ENCODE measurements at regions not wholly inside any gene's neighbourhood (a gene's known extent, or its start where the extent isn't known, plus 50 kb on each side); places are given as distances from the start of the nearest gene placed in this dataset.

- H3K4me3 ChIP-seq (ENCODE audit: insufficient read depth, low read length, poor library complexity, severe bottlenecking), result no peak overlapping the region
- no peak overlapping the region for H3K4me2 ChIP-seq (ENCODE audit: low read depth, low read length, poor library complexity, severe bottlenecking)
- no peaks in the 10 kb centered on the region for H3K9me3 ChIP-seq (ENCODE audit: insufficient read depth, low read length)
- no peaks in the 10 kb centered on the region for H3F3A ChIP-seq (ENCODE audit: insufficient read depth)
- peak overlapping the region; percentile 12 for H2AFZ ChIP-seq (ENCODE audit: low read depth, low read length, severe bottlenecking)
- no peaks in the 10 kb centered on the region for H3K27me3 ChIP-seq (ENCODE audit: low read length)
- TF ChIP-seq EZH2phosphoT487 (conservative IDR thresholded peaks at IDR 0.05; ENCODE audit: low read length), result no peak
- no peak for TF ChIP-seq CTCF (IDR thresholded peaks at IDR 0.05; ENCODE audit: insufficient read depth, low read length, poor library complexity, severe bottlenecking)
- H3K27ac ChIP-seq (ENCODE audit: low read depth, low read length), result no peak overlapping the region
- H3K9me2 ChIP-seq (replicated peaks; ENCODE audit: insufficient read depth, low read length), result no peaks in the 10 kb centered on the region
- no peak overlapping the region for H3K9ac ChIP-seq (ENCODE audit: low read length)
- H3K36me3 ChIP-seq (ENCODE audit: low read length), result 0 out of 2 replicates have a peak, but pooled peaks cover 2% of the 10 kb centered on the region
- no peaks in the 10 kb centered on the region for H4K20me1 ChIP-seq (ENCODE audit: low read depth, low read length)
- no peaks in the 10 kb centered on the region for H3K79me2 ChIP-seq (ENCODE audit: insufficient read depth, low read length)
Measured at GRCh38 chr13:67410645-67411044, 180.5 kb upstream of the PCDH9 start.

- Histone ChIP-seq H3K9me3 (ENCODE audit: insufficient read depth, low read length) (no peaks in the 10 kb centered on the region), H3F3A (ENCODE audit: insufficient read depth) (no peaks in the 10 kb centered on the region), H3K9me2 (replicated peaks; ENCODE audit: insufficient read depth, low read length) (no peaks in the 10 kb centered on the region), H3K4me3 (ENCODE audit: insufficient read depth, low read length, poor library complexity, severe bottlenecking) (no peak overlapping the region), H3K79me2 (ENCODE audit: insufficient read depth, low read length) (no peaks in the 10 kb centered on the region), H3K27me3 (ENCODE audit: low read length) (no peaks in the 10 kb centered on the region), H2AFZ (ENCODE audit: low read depth, low read length, severe bottlenecking) (no peak overlapping the region), H3K36me3 (ENCODE audit: low read length) (no peaks in the 10 kb centered on the region), H3K4me2 (ENCODE audit: low read depth, low read length, poor library complexity, severe bottlenecking) (no peak overlapping the region), H3K27ac (ENCODE audit: low read depth, low read length) (no peak overlapping the region), H3K9ac (ENCODE audit: low read length) (no peak overlapping the region), H4K20me1 (ENCODE audit: low read depth, low read length) (no peaks in the 10 kb centered on the region)
- TF ChIP-seq CTCF (IDR thresholded peaks at IDR 0.05; ENCODE audit: insufficient read depth, low read length, poor library complexity, severe bottlenecking) (no peak), EZH2phosphoT487 (conservative IDR thresholded peaks at IDR 0.05; ENCODE audit: low read length) (no peak)
Measured at GRCh38 chr13:67408798-67409197, 178.7 kb upstream of the PCDH9 start.

GRCh38 chr13:67402546-67402945 lies 172.4 kb upstream of the PCDH9 start:
- Histone ChIP-seq H3K9me3 (ENCODE audit: insufficient read depth, low read length) (no peaks in the 10 kb centered on the region), H2AFZ (ENCODE audit: low read depth, low read length, severe bottlenecking) (no peak overlapping the region), H3F3A (ENCODE audit: insufficient read depth) (no peaks in the 10 kb centered on the region), H3K36me3 (ENCODE audit: low read length) (no peaks in the 10 kb centered on the region), H3K4me3 (ENCODE audit: insufficient read depth, low read length, poor library complexity, severe bottlenecking) (no peak overlapping the region), H3K9me2 (replicated peaks; ENCODE audit: insufficient read depth, low read length) (no peaks in the 10 kb centered on the region), H3K27me3 (ENCODE audit: low read length) (no peaks in the 10 kb centered on the region), H3K4me2 (ENCODE audit: low read depth, low read length, poor library complexity, severe bottlenecking) (no peak overlapping the region), H3K79me2 (ENCODE audit: insufficient read depth, low read length) (no peaks in the 10 kb centered on the region), H3K9ac (ENCODE audit: low read length) (no peak overlapping the region), H3K27ac (ENCODE audit: low read depth, low read length) (no peak overlapping the region), H4K20me1 (ENCODE audit: low read depth, low read length) (no peaks in the 10 kb centered on the region)
- TF ChIP-seq EZH2phosphoT487 (conservative IDR thresholded peaks at IDR 0.05; ENCODE audit: low read length), result no peak

- Histone ChIP-seq H3K4me2 (ENCODE audit: low read depth, low read length, poor library complexity, severe bottlenecking) (no peak overlapping the region), H3K9ac (ENCODE audit: low read length) (no peak overlapping the region), H3F3A (ENCODE audit: insufficient read depth) (no peaks in the 10 kb centered on the region), H3K79me2 (ENCODE audit: insufficient read depth, low read length) (no peaks in the 10 kb centered on the region), H3K9me3 (ENCODE audit: insufficient read depth, low read length) (no peaks in the 10 kb centered on the region), H3K36me3 (ENCODE audit: low read length) (no peaks in the 10 kb centered on the region), H3K27ac (ENCODE audit: low read depth, low read length) (no peak overlapping the region), H3K9me2 (replicated peaks; ENCODE audit: insufficient read depth, low read length) (no peaks in the 10 kb centered on the region), H2AFZ (ENCODE audit: low read depth, low read length, severe bottlenecking) (no peak overlapping the region), H4K20me1 (ENCODE audit: low read depth, low read length) (no peaks in the 10 kb centered on the region), H3K27me3 (ENCODE audit: low read length) (no peaks in the 10 kb centered on the region), H3K4me3 (ENCODE audit: insufficient read depth, low read length, poor library complexity, severe bottlenecking) (no peak overlapping the region)
- TF ChIP-seq EZH2phosphoT487 (conservative IDR thresholded peaks at IDR 0.05; ENCODE audit: low read length) (no peak), CTCF (IDR thresholded peaks at IDR 0.05; ENCODE audit: insufficient read depth, low read length, poor library complexity, severe bottlenecking) (no peak)
Measured at GRCh38 chr13:67395577-67395976, 165.4 kb upstream of the PCDH9 start.
